ENCODE measurements at regions not wholly inside any gene's neighbourhood (a gene's known extent, or its start where the extent isn't known, plus 50 kb on each side); places are given as distances from the start of the nearest gene placed in this dataset.

- TF ChIP-seq EGR1 (IDR thresholded peaks at IDR 0.05; ENCODE audit: low read depth) (no peak), SRF (IDR thresholded peaks at IDR 0.05; ENCODE audit: low read depth) (no peak), CTCF (IDR thresholded peaks at IDR 0.05 in 2 of 3, conservative IDR thresholded peaks at IDR 0.05 in 1 of 3; ENCODE audit: borderline replicate concordance in 1 of 3, insufficient read depth in 1 of 3, low read depth in 2 of 3, low read length in 2 of 3) (no peak), RAD21 (IDR thresholded peaks at IDR 0.05; ENCODE audit: low read depth) (no peak), EZH2phosphoT487 (IDR thresholded peaks at IDR 0.05; ENCODE audit: borderline replicate concordance) (no peak), REST (IDR thresholded peaks at IDR 0.05; ENCODE audit: low read depth) (no peak), EZH2 (IDR thresholded peaks at IDR 0.05) (no peak), POLR2AphosphoS5 (IDR thresholded peaks at IDR 0.05; ENCODE audit: low read depth, low read length) (no peak), SIN3A (IDR thresholded peaks at IDR 0.05; ENCODE audit: low read depth) (no peak), POLR2A (IDR thresholded peaks at IDR 0.05; ENCODE audit: borderline replicate concordance, extremely low read depth, insufficient read depth, insufficient read length) (no peak), JUND (IDR thresholded peaks at IDR 0.05) (no peak), ZBTB33 (IDR thresholded peaks at IDR 0.05; ENCODE audit: extremely low read depth, insufficient replicate concordance, low read length) (no peak)
Observed at GRCh38 chr12:24739106-24739779, 209.7 kb downstream of the BCAT1 start.

Data from HCT116 (cell line).